ENCODE measurements at regions not wholly inside any gene's neighbourhood (a gene's known extent, or its start where the extent isn't known, plus 50 kb on each side); places are given as distances from the start of the nearest gene placed in this dataset.

GRCh38 chr14:27025648-27026047 is 427.8 kb upstream of the NOVA1 start:
- TF ChIP-seq CTCF (IDR thresholded peaks at IDR 0.05; ENCODE audit: low read depth, low read length, missing control alignments), result no peak
- no peak overlapping the region for H3K4me3 ChIP-seq (ENCODE audit: low read depth, low read length)
- no peak for DNase-seq (ENCODE audit: low read depth)
- in situ Hi-C loops (cut with HindIII; ENCODE audit: low sequenced_read_pairs), result no loop called here

- no peak for DNase-seq (ENCODE audit: low read depth)
- no peak overlapping the region for H3K4me3 ChIP-seq (ENCODE audit: low read depth, low read length)
- in situ Hi-C loops (cut with HindIII; ENCODE audit: low sequenced_read_pairs), result no loop called here
- TF ChIP-seq CTCF (IDR thresholded peaks at IDR 0.05; ENCODE audit: low read depth, low read length, missing control alignments), result no peak
Observed at GRCh38 chr14:27026097-27026496, 428.3 kb upstream of the NOVA1 start.

- TF ChIP-seq CTCF (IDR thresholded peaks at IDR 0.05; ENCODE audit: low read depth, low read length, missing control alignments), result no peak
Observed at GRCh38 chr14:27040552-27040951, 442.7 kb upstream of the NOVA1 start.

GRCh38 chr14:27049701-27050100 is 451.9 kb upstream of the NOVA1 start:
- no peak overlapping the region for H3K4me3 ChIP-seq (ENCODE audit: low read depth, low read length)
- no peak for DNase-seq (ENCODE audit: low read depth)
- no peak for TF ChIP-seq CTCF (IDR thresholded peaks at IDR 0.05; ENCODE audit: low read depth, low read length, missing control alignments)
- in situ Hi-C loops (cut with HindIII; ENCODE audit: low sequenced_read_pairs), result no loop called here

More at GRCh38 chr14:27040552-27040951, 442.7 kb upstream of the NOVA1 start:
- H3K4me3 ChIP-seq (ENCODE audit: low read depth, low read length), result no peak overlapping the region
- DNase-seq (ENCODE audit: low read depth), result no peak
- in situ Hi-C loops (cut with HindIII; ENCODE audit: low sequenced_read_pairs), result no loop called here

- DNase-seq (ENCODE audit: low read depth), result no peak
- in situ Hi-C loops (cut with HindIII; ENCODE audit: low sequenced_read_pairs), result no loop called here
- no peak for TF ChIP-seq CTCF (IDR thresholded peaks at IDR 0.05; ENCODE audit: low read depth, low read length, missing control alignments)
- no peak overlapping the region for H3K4me3 ChIP-seq (ENCODE audit: low read depth, low read length)
Observed at GRCh38 chr14:27050208-27050607, 452.4 kb upstream of the NOVA1 start.

GRCh38 chr14:27056586-27056985 is 458.8 kb upstream of the NOVA1 start:
- in situ Hi-C loops (cut with HindIII; ENCODE audit: low sequenced_read_pairs), result no loop called here
- H3K4me3 ChIP-seq (ENCODE audit: low read depth, low read length), result no peak overlapping the region
- no peak for TF ChIP-seq CTCF (IDR thresholded peaks at IDR 0.05; ENCODE audit: low read depth, low read length, missing control alignments)
- DNase-seq (ENCODE audit: low read depth), result no peak

GRCh38 chr14:27061299-27061698 is 463.5 kb upstream of the NOVA1 start:
- no peak for TF ChIP-seq CTCF (IDR thresholded peaks at IDR 0.05; ENCODE audit: low read depth, low read length, missing control alignments)
- no peak overlapping the region for H3K4me3 ChIP-seq (ENCODE audit: low read depth, low read length)
- in situ Hi-C loops (cut with HindIII; ENCODE audit: low sequenced_read_pairs), result no loop called here
- no peak for DNase-seq (ENCODE audit: low read depth)
